ENCODE measurements at regions not wholly inside any gene's neighbourhood (a gene's known extent, or its start where the extent isn't known, plus 50 kb on each side); places are given as distances from the start of the nearest gene placed in this dataset.

- no peak for DNase-seq
Observed at GRCh38 chr4:57658188-57658587, 548.0 kb upstream of the IGFBP7 start.

GRCh38 chr4:57655342-57655741 lies 545.2 kb upstream of the IGFBP7 start:
- DNase-seq: no peak

- no peak for DNase-seq
Observed at GRCh38 chr4:57652779-57653178, 542.6 kb upstream of the IGFBP7 start.

- DNase-seq: no peak
Observed at GRCh38 chr4:57640391-57641100, 530.4 kb upstream of the IGFBP7 start.

GRCh38 chr4:57639561-57640382 lies 529.6 kb upstream of the IGFBP7 start:
- DNase-seq: no peak

GRCh38 chr4:57635910-57636309 lies 525.7 kb upstream of the IGFBP7 start:
- DNase-seq: no peak

GRCh38 chr4:57633212-57633859 lies 523.2 kb upstream of the IGFBP7 start:
- DNase-seq: no peak

GRCh38 chr4:57632564-57632963 lies 522.4 kb upstream of the IGFBP7 start:
- DNase-seq: no peak

- DNase-seq: no peak
Observed at GRCh38 chr4:57631147-57631546, 521.0 kb upstream of the IGFBP7 start.

GRCh38 chr4:57628004-57628403 lies 517.8 kb upstream of the IGFBP7 start:
- DNase-seq: no peak

- no peak for DNase-seq
Observed at GRCh38 chr4:57614257-57614932, 504.2 kb upstream of the IGFBP7 start.

GRCh38 chr4:57612279-57612678 lies 502.1 kb upstream of the IGFBP7 start:
- no peak for DNase-seq

GRCh38 chr4:57607566-57608180 lies 497.5 kb upstream of the IGFBP7 start:
- no peak for DNase-seq

GRCh38 chr4:57605376-57605775 lies 495.2 kb upstream of the IGFBP7 start:
- DNase-seq: no peak

GRCh38 chr4:57602141-57602540 lies 492.0 kb upstream of the IGFBP7 start:
- no peak for DNase-seq

- no peak for DNase-seq
Observed at GRCh38 chr4:57591073-57591472, 480.9 kb upstream of the IGFBP7 start.

GRCh38 chr4:57588557-57588956 lies 478.4 kb upstream of the IGFBP7 start:
- no peak for DNase-seq

GRCh38 chr4:57580710-57581599 lies 470.8 kb upstream of the IGFBP7 start:
- DNase-seq: no peak

GRCh38 chr4:57575426-57575825 lies 465.2 kb upstream of the IGFBP7 start:
- no peak for DNase-seq

GRCh38 chr4:57554556-57555092 lies 444.4 kb upstream of the IGFBP7 start:
- no peak for DNase-seq

- DNase-seq: no peak
Observed at GRCh38 chr4:57553728-57554127, 443.5 kb upstream of the IGFBP7 start.
